HG03066 (cell line): ENCODE measurements at regions not wholly inside any gene's neighbourhood (a gene's known extent, or its start where the extent isn't known, plus 50 kb on each side); places are given as distances from the start of the nearest gene placed in this dataset.
"Not testable (repeated sequence)": the region's sequence is repeated elsewhere in the genome, so short reads cannot be mapped to it uniquely, and the experiment has no call there.

Experiments
- ATAC-seq: cut with Tn5 transposase; IDR thresholded peaks from one replicate; pipeline ENCODE4 v1.9.1; 2021; ENCODE audit warnings: low read depth; ENCODE audit not compliant: unreplicated experiment

GRCh38 chrX:96486687-96487086 is 198.0 kb upstream of the DIAPH2 start:
- ATAC-seq: not testable (repeated sequence)

GRCh38 chrX:96502507-96502906 is 182.1 kb upstream of the DIAPH2 start:
- no peak for ATAC-seq

GRCh38 chrX:96529386-96529785 is 155.3 kb upstream of the DIAPH2 start:
- ATAC-seq: not testable (repeated sequence)

GRCh38 chrX:96538104-96538725 is 146.4 kb upstream of the DIAPH2 start:
- no peak for ATAC-seq

- no peak for ATAC-seq
These were observed 144.5 kb upstream of the DIAPH2 start for GRCh38 chrX:96540111-96540631.

- ATAC-seq: not testable (repeated sequence)
These were observed 138.4 kb upstream of the DIAPH2 start for GRCh38 chrX:96546281-96546680.

GRCh38 chrX:96551322-96551872 is 133.2 kb upstream of the DIAPH2 start:
- no peak for ATAC-seq

- no peak for ATAC-seq
These were observed 127.8 kb upstream of the DIAPH2 start for GRCh38 chrX:96556886-96557285.

- not testable (repeated sequence) for ATAC-seq
These were observed 123.5 kb upstream of the DIAPH2 start for GRCh38 chrX:96561129-96561528.

GRCh38 chrX:96563646-96564045 is 121.0 kb upstream of the DIAPH2 start:
- ATAC-seq: no peak

- ATAC-seq: no peak
These were observed 120.0 kb upstream of the DIAPH2 start for GRCh38 chrX:96564595-96564994.

GRCh38 chrX:96566878-96567277 is 117.8 kb upstream of the DIAPH2 start:
- ATAC-seq: no peak

GRCh38 chrX:96568071-96568470 is 116.6 kb upstream of the DIAPH2 start:
- ATAC-seq: no peak

- ATAC-seq: no peak
These were observed 115.6 kb upstream of the DIAPH2 start for GRCh38 chrX:96569034-96569433.

GRCh38 chrX:96575011-96575410 is 109.6 kb upstream of the DIAPH2 start:
- ATAC-seq: no peak

GRCh38 chrX:96576368-96576767 is 108.3 kb upstream of the DIAPH2 start:
- ATAC-seq: no peak

GRCh38 chrX:96578781-96579180 is 105.9 kb upstream of the DIAPH2 start:
- no peak for ATAC-seq

GRCh38 chrX:96579252-96579651 is 105.4 kb upstream of the DIAPH2 start:
- no peak for ATAC-seq

GRCh38 chrX:96590403-96590802 is 94.2 kb upstream of the DIAPH2 start:
- ATAC-seq: no peak

- ATAC-seq: no peak
These were observed 93.2 kb upstream of the DIAPH2 start for GRCh38 chrX:96591421-96591820.

GRCh38 chrX:96597847-96598246 is 86.8 kb upstream of the DIAPH2 start:
- not testable (repeated sequence) for ATAC-seq

- no peak for ATAC-seq
These were observed 72.9 kb upstream of the DIAPH2 start for GRCh38 chrX:96611619-96612362.
